Ovary (tissue), 3 donors: ENCODE measurements at regions not wholly inside any gene's neighbourhood (a gene's known extent, or its start where the extent isn't known, plus 50 kb on each side); places are given as distances from the start of the nearest gene placed in this dataset.

Experiments
- CTCF ChIP-seq, 3 donors: fragments of 450-650 bp in 2 of 3; fragments of 200-600 bp in 1 of 3; IDR thresholded peaks; one replicate each; pipeline versions ENCODE4 v1.5.1 to v1.8.0; 2016 to 2022; ENCODE audit warnings: antibody characterized with exemption in 3 of 3, mild to moderate bottlenecking in 1 of 3
- EP300 ChIP-seq: sonication (generic); formaldehyde crosslinking; IDR thresholded peaks from one replicate; pipeline ENCODE4 v1.6.1; 2017; ENCODE audit warnings: antibody characterized with exemption
- donor health status: DM: no; HTN: no; CAD: no.

DNA sequence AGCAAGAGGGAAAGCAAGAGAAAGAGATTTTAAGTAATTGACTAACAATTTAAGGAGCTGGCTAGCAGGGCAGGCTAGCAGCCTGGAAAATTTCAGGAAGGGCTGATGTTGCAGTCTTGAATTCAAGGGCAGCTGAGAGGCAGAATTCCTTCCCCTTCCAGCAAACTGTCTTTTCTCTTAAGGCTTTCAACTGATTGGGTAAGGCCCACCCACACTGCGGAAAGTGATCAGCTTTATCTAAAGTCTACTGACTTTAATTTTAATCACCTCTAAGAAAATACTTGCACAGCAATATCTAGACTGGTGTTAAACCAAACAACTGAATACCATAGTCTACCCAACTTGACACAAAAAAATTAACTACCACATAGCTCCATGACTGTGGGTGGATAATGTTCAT is 303.9 kb downstream of the FZD1 start:
- no peak for TF ChIP-seq CTCF (IDR thresholded peaks at IDR 0.05)
- no peak for TF ChIP-seq EP300
